Kidney (tissue), 13 donors: ENCODE measurements at regions not wholly inside any gene's neighbourhood (a gene's known extent, or its start where the extent isn't known, plus 50 kb on each side); places are given as distances from the start of the nearest gene placed in this dataset.

ENCODE experiments used
- DNase-seq, 5 donors: peaks; one replicate each; pipeline ENCODE4 v3.0.0-alpha.2; 2013 to 2020
- FAIRE-seq: peaks from 2 replicates; lab custom pipeline; 2012; peaks lifted over from hg19 to GRCh38; lab: Jason Lieb, UNC
- H3K27ac ChIP-seq, 2 donors: one replicate each; pipeline ENCODE4 v1.7.0; 2013; ENCODE audit warnings: low read depth in 2 of 2, low read length in 2 of 2, inconsistent platforms in 1 of 2
- H3K27me3 ChIP-seq: one replicate; pipeline ENCODE4 v1.7.1; 2013; ENCODE audit warnings: low read length, inconsistent platforms; ENCODE audit not compliant: control insufficient read depth, insufficient read depth
- H3K36me3 ChIP-seq, 3 donors: one replicate each; pipeline versions ENCODE4 v1.7.0 to v1.7.1; 2013; ENCODE audit warnings: low read length in 3 of 3, control low read depth in 1 of 3, inconsistent platforms in 1 of 3; ENCODE audit not compliant: insufficient read depth in 3 of 3, control insufficient read depth in 2 of 3
- H3K4me1 ChIP-seq, 3 donors: one replicate each; pipeline versions ENCODE4 v1.7.0 to v1.7.1; 2013; ENCODE audit warnings: low read length in 3 of 3, inconsistent platforms in 1 of 3, low read depth in 1 of 3; ENCODE audit not compliant: control insufficient read depth in 2 of 3, insufficient read depth in 2 of 3
- H3K4me3 ChIP-seq, 3 donors: one replicate each; pipeline versions ENCODE4 v1.7.0 to v1.8.1; 2013; ENCODE audit warnings: low read length in 3 of 3, control low read depth in 1 of 3, inconsistent platforms in 1 of 3
- H3K9ac ChIP-seq, 3 donors: one replicate each; pipeline versions ENCODE4 v1.7.0 to v1.7.1; 2013; ENCODE audit warnings: low read length in 3 of 3, control low read depth in 1 of 3, inconsistent platforms in 1 of 3
- H3K9me3 ChIP-seq, 3 donors: one replicate each; pipeline versions ENCODE4 v1.7.0 to v1.7.1; 2013; ENCODE audit warnings: low read length in 3 of 3, control low read depth in 1 of 3, inconsistent platforms in 1 of 3; ENCODE audit not compliant: control insufficient read depth in 2 of 3, insufficient read depth in 1 of 3
- intact Hi-C: fragments of 100-400 bp; cut with DNase I; formaldehyde crosslinking; loops from one replicate; pipeline ENCODE4 v1.11.1; 2022
- TF ChIP-seq, protein P1 (sequence below): IDR thresholded peaks from 3 replicates; pipeline ENCODE4 v1.5.1; 2012; ENCODE audit warnings: mild to moderate bottlenecking, moderate library complexity, borderline replicate concordance; ENCODE audit not compliant: insufficient read depth; ENCODE audit errors: extremely low read depth
- donor health status: control.
- donor health status: control.
- donor health status: control.
- donor health status: control.
- donor health status: control.
- donor health status: DM: yes; HTN: yes; CAD: no.
- donor health status: Normal renal cell carcinoma (clear cell type).

GRCh38 chr1:64327119-64327518, 123.7 kb downstream of the UBE2U start:
- no peak overlapping the region for H3K4me3 ChIP-seq
- H3K27me3 ChIP-seq: no peaks in the 10 kb centered on the region
- DNase-seq (no peak), FAIRE-seq (no peak)
- no peak overlapping the region for H3K27ac ChIP-seq
- TF ChIP-seq, protein P1, sequence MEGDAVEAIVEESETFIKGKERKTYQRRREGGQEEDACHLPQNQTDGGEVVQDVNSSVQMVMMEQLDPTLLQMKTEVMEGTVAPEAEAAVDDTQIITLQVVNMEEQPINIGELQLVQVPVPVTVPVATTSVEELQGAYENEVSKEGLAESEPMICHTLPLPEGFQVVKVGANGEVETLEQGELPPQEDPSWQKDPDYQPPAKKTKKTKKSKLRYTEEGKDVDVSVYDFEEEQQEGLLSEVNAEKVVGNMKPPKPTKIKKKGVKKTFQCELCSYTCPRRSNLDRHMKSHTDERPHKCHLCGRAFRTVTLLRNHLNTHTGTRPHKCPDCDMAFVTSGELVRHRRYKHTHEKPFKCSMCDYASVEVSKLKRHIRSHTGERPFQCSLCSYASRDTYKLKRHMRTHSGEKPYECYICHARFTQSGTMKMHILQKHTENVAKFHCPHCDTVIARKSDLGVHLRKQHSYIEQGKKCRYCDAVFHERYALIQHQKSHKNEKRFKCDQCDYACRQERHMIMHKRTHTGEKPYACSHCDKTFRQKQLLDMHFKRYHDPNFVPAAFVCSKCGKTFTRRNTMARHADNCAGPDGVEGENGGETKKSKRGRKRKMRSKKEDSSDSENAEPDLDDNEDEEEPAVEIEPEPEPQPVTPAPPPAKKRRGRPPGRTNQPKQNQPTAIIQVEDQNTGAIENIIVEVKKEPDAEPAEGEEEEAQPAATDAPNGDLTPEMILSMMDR: no peak
- no peaks in the 10 kb centered on the region for H3K4me1 ChIP-seq
- H3K9me3 ChIP-seq: no peaks in the 10 kb centered on the region
- H3K9ac ChIP-seq: no peak overlapping the region
- intact Hi-C loops: no loop called here
- no peaks in the 10 kb centered on the region for H3K36me3 ChIP-seq

DNA sequence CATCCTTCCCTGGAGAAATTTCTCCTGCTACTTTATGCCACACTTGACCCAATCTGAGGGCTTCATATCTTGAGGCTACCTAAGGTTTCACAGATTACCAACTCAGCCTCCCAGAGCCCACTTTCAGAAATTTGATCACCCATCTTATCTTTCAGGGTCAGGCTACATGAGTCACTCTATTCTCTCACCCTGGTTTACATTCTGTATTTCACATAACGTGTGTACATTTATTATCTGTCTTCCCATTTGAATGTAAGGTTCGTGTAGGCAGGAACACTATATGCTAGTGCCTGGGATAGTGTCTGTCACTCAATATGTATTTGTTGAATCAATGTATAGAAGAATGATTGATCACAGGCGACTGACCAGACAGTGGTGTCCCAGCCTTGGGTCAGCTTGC, 124.8 kb downstream of the UBE2U start:
- DNase-seq (no peak), FAIRE-seq (no peak)
- intact Hi-C loops: no loop called here
- TF ChIP-seq, protein P1: no peak
- Histone ChIP-seq H3K4me3 (no peak overlapping the region), H3K36me3 (no peaks in the 10 kb centered on the region), H3K27ac (no peak overlapping the region), H3K4me1 (no peaks in the 10 kb centered on the region), H3K9me3 (no peaks in the 10 kb centered on the region), H3K9ac (no peak overlapping the region), H3K27me3 (no peaks in the 10 kb centered on the region)

DNA sequence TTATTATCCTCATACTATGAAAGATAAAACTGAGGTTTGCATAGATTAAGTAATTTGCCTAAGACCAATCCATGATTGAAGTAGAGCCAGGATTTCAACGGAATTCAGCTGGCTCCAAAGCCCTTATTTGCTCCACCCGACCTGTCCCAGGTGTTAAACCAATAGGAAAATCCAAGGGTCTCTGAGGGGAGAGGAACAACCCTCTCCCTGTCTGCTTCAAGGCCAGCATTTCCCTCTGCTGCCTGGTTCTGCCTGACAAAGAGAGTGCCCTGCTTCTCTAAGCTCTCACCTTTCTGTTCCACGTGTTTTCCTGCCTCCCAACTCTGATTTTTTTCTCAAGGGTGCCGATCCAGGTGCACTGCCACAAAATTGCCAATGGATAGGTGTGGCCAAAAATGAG, 127.4 kb downstream of the UBE2U start:
- Histone ChIP-seq H3K9me3 (no peaks in the 10 kb centered on the region), H3K36me3 (no peaks in the 10 kb centered on the region), H3K27me3 (no peaks in the 10 kb centered on the region), H3K4me1 (no peaks in the 10 kb centered on the region), H3K9ac (no peak overlapping the region), H3K4me3 (no peak overlapping the region), H3K27ac (no peak overlapping the region)
- intact Hi-C loops: no loop called here
- TF ChIP-seq, protein P1: no peak
- FAIRE-seq (no peak), DNase-seq (no peak)

DNA sequence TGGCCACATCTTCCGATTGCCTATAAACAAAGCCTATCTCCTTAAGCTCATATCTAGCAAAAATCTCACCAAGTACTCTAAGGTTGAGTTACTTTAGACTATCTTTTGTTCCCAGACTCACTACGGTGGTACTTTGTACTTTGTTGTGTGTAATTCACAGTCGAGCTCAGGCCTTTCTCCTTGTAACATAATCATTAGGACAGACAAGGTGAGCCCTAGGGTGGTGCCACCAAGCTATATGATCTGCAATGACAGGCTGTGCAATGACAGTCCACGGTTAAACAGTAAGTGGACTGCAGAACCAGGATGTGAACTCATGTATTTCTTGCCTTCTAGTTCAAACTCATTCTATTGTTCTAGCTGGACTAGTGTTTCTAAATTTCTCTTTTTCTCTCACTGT, 132.2 kb downstream of the UBE2U start:
- H3K9me3 ChIP-seq: no peaks in the 10 kb centered on the region
- H3K36me3 ChIP-seq: no peaks in the 10 kb centered on the region
- H3K4me3 ChIP-seq: no peak overlapping the region
- intact Hi-C loops: no loop called here
- no peaks in the 10 kb centered on the region for H3K4me1 ChIP-seq
- H3K27ac ChIP-seq: no peak overlapping the region
- no peak overlapping the region for H3K9ac ChIP-seq
- H3K27me3 ChIP-seq: no peaks in the 10 kb centered on the region
- DNase-seq: no peak
- TF ChIP-seq, protein P1: no peak
- FAIRE-seq: no peak
